ENCODE measurements at regions not wholly inside any gene's neighbourhood (a gene's known extent, or its start where the extent isn't known, plus 50 kb on each side); places are given as distances from the start of the nearest gene placed in this dataset.

- Histone ChIP-seq H3K27me3 (ENCODE audit: low read length) (no peaks in the 10 kb centered on the region), H3K79me2 (ENCODE audit: insufficient read depth, low read length) (no peaks in the 10 kb centered on the region)
These were observed 373.7 kb downstream of the METTL15 start for GRCh38 chr11:28481616-28482480.

DNA sequence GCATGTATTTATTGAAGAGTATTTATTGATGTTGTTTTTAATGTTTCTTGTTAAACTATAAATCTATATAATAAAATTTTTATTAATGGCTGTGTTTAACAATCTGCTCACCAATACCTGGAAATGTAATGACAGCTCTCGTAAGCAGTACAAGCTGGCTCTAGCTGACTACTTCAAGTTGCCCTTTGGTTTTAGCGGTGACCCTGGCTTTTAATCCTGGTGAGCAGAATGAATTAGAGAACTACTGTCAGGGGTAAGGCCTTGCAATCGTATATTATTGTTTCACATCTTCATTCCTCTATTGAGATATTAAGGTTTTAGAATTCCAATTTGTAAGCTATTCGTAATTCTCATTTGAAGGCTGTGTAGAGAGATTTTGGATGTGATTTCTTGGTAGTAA is 372.2 kb downstream of the METTL15 start:
- Histone ChIP-seq H3K9me2 (replicated peaks; ENCODE audit: insufficient read depth, low read length) (no peaks in the 10 kb centered on the region), H3K79me2 (ENCODE audit: insufficient read depth, low read length) (no peaks in the 10 kb centered on the region), H3K4me3 (ENCODE audit: insufficient read depth, low read length, poor library complexity, severe bottlenecking) (no peak overlapping the region), H3F3A (ENCODE audit: insufficient read depth) (no peaks in the 10 kb centered on the region), H2AFZ (ENCODE audit: low read depth, low read length, severe bottlenecking) (no peak overlapping the region), H3K9ac (ENCODE audit: low read length) (no peak overlapping the region), H3K36me3 (ENCODE audit: low read length) (no peaks in the 10 kb centered on the region), H4K20me1 (ENCODE audit: low read depth, low read length) (no peaks in the 10 kb centered on the region), H3K27me3 (ENCODE audit: low read length) (no peaks in the 10 kb centered on the region), H3K9me3 (ENCODE audit: insufficient read depth, low read length) (no peaks in the 10 kb centered on the region), H3K27ac (ENCODE audit: low read depth, low read length) (no peak overlapping the region), H3K4me2 (ENCODE audit: low read depth, low read length, poor library complexity, severe bottlenecking) (no peak overlapping the region)
- TF ChIP-seq, protein P1, sequence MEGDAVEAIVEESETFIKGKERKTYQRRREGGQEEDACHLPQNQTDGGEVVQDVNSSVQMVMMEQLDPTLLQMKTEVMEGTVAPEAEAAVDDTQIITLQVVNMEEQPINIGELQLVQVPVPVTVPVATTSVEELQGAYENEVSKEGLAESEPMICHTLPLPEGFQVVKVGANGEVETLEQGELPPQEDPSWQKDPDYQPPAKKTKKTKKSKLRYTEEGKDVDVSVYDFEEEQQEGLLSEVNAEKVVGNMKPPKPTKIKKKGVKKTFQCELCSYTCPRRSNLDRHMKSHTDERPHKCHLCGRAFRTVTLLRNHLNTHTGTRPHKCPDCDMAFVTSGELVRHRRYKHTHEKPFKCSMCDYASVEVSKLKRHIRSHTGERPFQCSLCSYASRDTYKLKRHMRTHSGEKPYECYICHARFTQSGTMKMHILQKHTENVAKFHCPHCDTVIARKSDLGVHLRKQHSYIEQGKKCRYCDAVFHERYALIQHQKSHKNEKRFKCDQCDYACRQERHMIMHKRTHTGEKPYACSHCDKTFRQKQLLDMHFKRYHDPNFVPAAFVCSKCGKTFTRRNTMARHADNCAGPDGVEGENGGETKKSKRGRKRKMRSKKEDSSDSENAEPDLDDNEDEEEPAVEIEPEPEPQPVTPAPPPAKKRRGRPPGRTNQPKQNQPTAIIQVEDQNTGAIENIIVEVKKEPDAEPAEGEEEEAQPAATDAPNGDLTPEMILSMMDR (IDR thresholded peaks at IDR 0.05; ENCODE audit: insufficient read depth, low read length, poor library complexity, severe bottlenecking): no peak
- TF ChIP-seq EZH2phosphoT487 (conservative IDR thresholded peaks at IDR 0.05; ENCODE audit: low read length): no peak

More at GRCh38 chr11:28481616-28482480, 373.7 kb downstream of the METTL15 start:
- H3K4me3 ChIP-seq (ENCODE audit: insufficient read depth, low read length, poor library complexity, severe bottlenecking): no peak overlapping the region
- no peaks in the 10 kb centered on the region for H3K36me3 ChIP-seq (ENCODE audit: low read length)
- no peak overlapping the region for H3K27ac ChIP-seq (ENCODE audit: low read depth, low read length)
- H3K9ac ChIP-seq (ENCODE audit: low read length): no peak overlapping the region
- H3F3A ChIP-seq (ENCODE audit: insufficient read depth): no peaks in the 10 kb centered on the region
- H2AFZ ChIP-seq (ENCODE audit: low read depth, low read length, severe bottlenecking): no peak overlapping the region
- H3K9me2 ChIP-seq (replicated peaks; ENCODE audit: insufficient read depth, low read length): no peaks in the 10 kb centered on the region
- H3K9me3 ChIP-seq (ENCODE audit: insufficient read depth, low read length): no peaks in the 10 kb centered on the region
- no peaks in the 10 kb centered on the region for H4K20me1 ChIP-seq (ENCODE audit: low read depth, low read length)
- no peak overlapping the region for H3K4me2 ChIP-seq (ENCODE audit: low read depth, low read length, poor library complexity, severe bottlenecking)
- TF ChIP-seq, protein P1 (IDR thresholded peaks at IDR 0.05; ENCODE audit: insufficient read depth, low read length, poor library complexity, severe bottlenecking): no peak
- TF ChIP-seq EZH2phosphoT487 (conservative IDR thresholded peaks at IDR 0.05; ENCODE audit: low read length): no peak

DNA sequence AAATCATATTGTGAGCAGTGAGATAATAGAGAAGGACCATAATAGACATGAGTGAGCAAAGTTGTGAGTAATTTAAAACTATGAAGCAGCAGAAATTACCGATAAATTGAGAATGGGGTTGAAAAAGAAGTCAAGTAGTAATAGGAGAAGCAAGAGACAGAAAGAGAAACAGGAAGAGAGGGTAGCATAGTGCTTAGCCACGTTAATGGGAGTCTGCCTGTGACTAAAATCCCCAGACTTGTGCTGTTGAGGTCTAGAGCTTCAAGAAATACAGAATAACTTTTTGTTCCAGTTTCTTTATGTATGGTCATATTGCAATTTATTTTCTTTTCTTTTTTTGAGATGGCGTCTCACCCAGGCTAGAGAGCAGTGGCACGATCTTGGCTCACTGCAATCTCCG is 368.7 kb downstream of the METTL15 start:
- Histone ChIP-seq H3K4me3 (ENCODE audit: insufficient read depth, low read length, poor library complexity, severe bottlenecking) (no peak overlapping the region), H3K9me3 (ENCODE audit: insufficient read depth, low read length) (no peaks in the 10 kb centered on the region), H3K9me2 (replicated peaks; ENCODE audit: insufficient read depth, low read length) (no peaks in the 10 kb centered on the region), H3K27me3 (ENCODE audit: low read length) (no peaks in the 10 kb centered on the region), H2AFZ (ENCODE audit: low read depth, low read length, severe bottlenecking) (no peak overlapping the region), H3K36me3 (ENCODE audit: low read length) (no peaks in the 10 kb centered on the region), H3K79me2 (ENCODE audit: insufficient read depth, low read length) (no peaks in the 10 kb centered on the region), H3K4me2 (ENCODE audit: low read depth, low read length, poor library complexity, severe bottlenecking) (no peak overlapping the region), H3K9ac (ENCODE audit: low read length) (no peak overlapping the region), H4K20me1 (ENCODE audit: low read depth, low read length) (no peaks in the 10 kb centered on the region), H3F3A (ENCODE audit: insufficient read depth) (no peaks in the 10 kb centered on the region), H3K27ac (ENCODE audit: low read depth, low read length) (no peak overlapping the region)
- TF ChIP-seq, protein P1 (IDR thresholded peaks at IDR 0.05; ENCODE audit: insufficient read depth, low read length, poor library complexity, severe bottlenecking): no peak
- TF ChIP-seq EZH2phosphoT487 (conservative IDR thresholded peaks at IDR 0.05; ENCODE audit: low read length): no peak

Data from SU-DHL-6 (cell line).